Neutrophil (primary cell): ENCODE measurements at regions not wholly inside any gene's neighbourhood (a gene's known extent, or its start where the extent isn't known, plus 50 kb on each side); places are given as distances from the start of the nearest gene placed in this dataset.
"Not testable (repeated sequence)": the region's sequence is repeated elsewhere in the genome, so short reads cannot be mapped to it uniquely, and the experiment has no call there.

Experiments used
- H3K27ac ChIP-seq: fragments of 200-600 bp; sonication (generic); 2 replicates; pipeline ENCODE4 v1.5.1; 2016; ENCODE audit warnings: mild to moderate bottlenecking, moderate library complexity
- H3K27me3 ChIP-seq: fragments of 200-600 bp; sonication (generic); 2 replicates; pipeline ENCODE4 v1.6.0; 2016; ENCODE audit warnings: mild to moderate bottlenecking
- H3K36me3 ChIP-seq: fragments of 200-600 bp; sonication (generic); 2 replicates; pipeline ENCODE4 v1.5.1; 2017
- H3K4me1 ChIP-seq, 2 experiments: fragments of 200-600 bp in 1 of 2; sonication (generic) in 1 of 2; 1 replicate in 1 of 2; 2 replicates in 1 of 2; pipeline versions ENCODE4 v1.5.1 to v1.6.1; 2013 to 2016; ENCODE audit warnings: low read depth in 1 of 2, low read length in 1 of 2, mild to moderate bottlenecking in 1 of 2, moderate library complexity in 1 of 2; ENCODE audit not compliant: control insufficient read depth in 1 of 2, insufficient read depth in 1 of 2
- H3K4me3 ChIP-seq, 2 experiments: fragments of 200-600 bp in 1 of 2; sonication (generic) in 1 of 2; 1 replicate in 1 of 2; 2 replicates in 1 of 2; pipeline ENCODE4 v1.5.1; 2013 to 2016; ENCODE audit warnings: low read depth in 1 of 2, low read length in 1 of 2, mild to moderate bottlenecking in 1 of 2, moderate library complexity in 1 of 2
- H3K9me3 ChIP-seq: fragments of 200-600 bp; sonication (generic); 2 replicates; pipeline ENCODE4 v1.5.1; 2016
- CTCF ChIP-seq: fragments of 200-600 bp; sonication (generic); IDR thresholded peaks from 2 replicates; pipeline ENCODE4 v1.5.1; 2016; ENCODE audit warnings: antibody characterized with exemption

- no peaks in the 10 kb centered on the region for H3K36me3 ChIP-seq
- no peaks in the 10 kb centered on the region for H3K4me1 ChIP-seq
- no peak overlapping the region for H3K4me3 ChIP-seq
- no peaks in the 10 kb centered on the region for H3K9me3 ChIP-seq
- no peaks in the 10 kb centered on the region for H3K27me3 ChIP-seq
- no peak overlapping the region for H3K27ac ChIP-seq
- no peak for TF ChIP-seq CTCF
Observed at GRCh38 chr15:20409247-20409646, 132.4 kb downstream of the GOLGA6L6 start.

- Histone ChIP-seq H3K9me3 (no peaks in the 10 kb centered on the region), H3K36me3 (no peaks in the 10 kb centered on the region), H3K27me3 (no peaks in the 10 kb centered on the region), H3K27ac (no peak overlapping the region), H3K4me3 (no peak overlapping the region), H3K4me1 (no peaks in the 10 kb centered on the region)
- no peak for TF ChIP-seq CTCF
Observed at GRCh38 chr15:20407553-20407952, 134.0 kb downstream of the GOLGA6L6 start.

- H3K36me3 ChIP-seq, H3K4me3 ChIP-seq, H3K9me3 ChIP-seq, H3K27me3 ChIP-seq, H3K4me1 ChIP-seq, H3K27ac ChIP-seq: not testable (repeated sequence)
Observed at GRCh38 chr15:20404571-20404970, 137.0 kb downstream of the GOLGA6L6 start.

- not testable (repeated sequence) for H3K4me1 ChIP-seq, H3K36me3 ChIP-seq, H3K27me3 ChIP-seq, H3K4me3 ChIP-seq, H3K27ac ChIP-seq, H3K9me3 ChIP-seq
Observed at GRCh38 chr15:20402586-20402985, 139.0 kb downstream of the GOLGA6L6 start.

GRCh38 chr15:20401058-20401457 lies 140.5 kb downstream of the GOLGA6L6 start:
- H3K9me3 ChIP-seq, H3K4me3 ChIP-seq, H3K36me3 ChIP-seq, H3K27me3 ChIP-seq, H3K27ac ChIP-seq, H3K4me1 ChIP-seq: not testable (repeated sequence)

GRCh38 chr15:20398680-20399079 lies 142.9 kb downstream of the GOLGA6L6 start:
- not testable (repeated sequence) for H3K27ac ChIP-seq, H3K4me3 ChIP-seq, H3K9me3 ChIP-seq, H3K36me3 ChIP-seq, H3K4me1 ChIP-seq, H3K27me3 ChIP-seq

- not testable (repeated sequence) for H3K4me1 ChIP-seq, H3K36me3 ChIP-seq, H3K9me3 ChIP-seq, H3K4me3 ChIP-seq, H3K27ac ChIP-seq, H3K27me3 ChIP-seq
Observed at GRCh38 chr15:20388161-20388560, 153.4 kb downstream of the GOLGA6L6 start.

GRCh38 chr15:20386198-20386597 lies 155.4 kb downstream of the GOLGA6L6 start:
- H3K27ac ChIP-seq, result no peak overlapping the region
- no peaks in the 10 kb centered on the region for H3K4me1 ChIP-seq
- peaks cover 3% of the 10 kb centered on the region for H3K9me3 ChIP-seq
- no peaks in the 10 kb centered on the region for H3K36me3 ChIP-seq
- H3K27me3 ChIP-seq, result no peaks in the 10 kb centered on the region
- H3K4me3 ChIP-seq, result no peak overlapping the region
- TF ChIP-seq CTCF, result no peak

GRCh38 chr15:20380199-20380598 lies 161.4 kb downstream of the GOLGA6L6 start:
- not testable (repeated sequence) for H3K27me3 ChIP-seq, H3K4me3 ChIP-seq, H3K27ac ChIP-seq, H3K9me3 ChIP-seq, H3K36me3 ChIP-seq, H3K4me1 ChIP-seq
